ENCODE measurements at regions not wholly inside any gene's neighbourhood (a gene's known extent, or its start where the extent isn't known, plus 50 kb on each side); places are given as distances from the start of the nearest gene placed in this dataset.
A peak's percentile ranks its signal among the peaks of the same experiment; 100 is the strongest.

DNA sequence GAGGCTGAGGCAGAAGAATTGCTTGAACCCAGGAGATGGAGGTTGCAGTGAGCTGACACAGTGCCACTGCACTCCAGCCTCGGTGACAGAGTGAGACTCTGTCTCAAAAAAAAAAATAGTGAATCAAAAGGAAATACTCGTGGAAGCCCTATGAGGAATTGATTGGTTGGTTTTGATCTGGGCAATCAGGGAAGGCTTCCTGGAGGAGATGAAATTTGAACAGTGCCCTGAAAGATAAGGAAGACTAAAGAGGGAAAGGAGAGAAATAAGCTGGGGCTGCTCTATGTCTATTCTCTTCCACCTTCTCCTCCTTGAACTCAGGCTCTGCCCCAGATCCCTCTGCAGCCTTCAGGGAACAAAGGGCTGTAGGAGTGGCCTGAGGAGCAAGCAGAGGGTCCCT lies 54.1 kb downstream of the IRF2BPL start:
- DNase-seq = no peak

- DNase-seq = no peak
Measured at GRCh38 chr14:76971549-76971948, 57.0 kb downstream of the IRF2BPL start.

- no peak for DNase-seq
Measured at GRCh38 chr14:76968621-76969063, 59.9 kb downstream of the IRF2BPL start.

DNA sequence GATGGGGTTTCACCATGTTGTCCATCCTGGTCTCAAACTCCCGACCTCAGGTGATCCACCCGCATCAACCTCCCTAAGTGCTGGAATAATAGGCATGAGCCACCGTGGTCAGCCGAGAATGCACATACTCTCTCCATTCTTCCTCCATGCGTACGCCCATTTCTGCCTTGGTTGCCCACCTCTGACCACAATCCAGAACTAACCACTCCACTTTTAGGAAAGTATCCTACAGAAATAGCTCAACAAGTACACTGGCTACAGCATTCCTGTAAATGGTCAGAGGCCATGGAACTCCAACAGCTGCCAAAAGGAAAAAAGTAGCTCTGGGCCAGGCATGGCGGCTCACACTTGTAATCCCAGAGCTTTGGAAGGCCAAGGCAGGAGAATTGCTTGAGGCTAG lies 60.7 kb downstream of the IRF2BPL start:
- DNase-seq = no peak

GRCh38 chr14:76965232-76965631 lies 63.3 kb downstream of the IRF2BPL start:
- no peak for DNase-seq

- no peak for DNase-seq
Measured at GRCh38 chr14:76964695-76965094, 63.8 kb downstream of the IRF2BPL start.

DNA sequence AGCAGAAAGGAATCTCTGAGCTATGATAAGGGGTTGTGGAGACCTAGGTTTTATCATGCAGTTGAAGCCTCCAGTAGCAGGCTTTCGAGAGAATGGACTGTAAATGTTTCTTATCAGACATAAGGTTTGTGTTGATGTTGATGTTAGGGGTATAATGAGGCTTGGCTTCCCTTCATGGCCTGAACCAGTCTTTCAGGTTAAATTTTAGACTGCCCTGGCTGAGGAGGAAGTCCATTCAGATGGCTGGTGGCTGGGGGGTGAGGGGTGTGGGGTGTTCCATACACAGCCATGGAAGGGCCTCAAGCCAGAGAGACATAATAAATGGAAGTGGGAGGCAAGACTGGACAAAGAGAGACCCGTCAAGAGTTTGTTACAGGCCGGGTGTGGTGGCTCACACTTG lies 65.1 kb downstream of the IRF2BPL start:
- no peak for DNase-seq

DNA sequence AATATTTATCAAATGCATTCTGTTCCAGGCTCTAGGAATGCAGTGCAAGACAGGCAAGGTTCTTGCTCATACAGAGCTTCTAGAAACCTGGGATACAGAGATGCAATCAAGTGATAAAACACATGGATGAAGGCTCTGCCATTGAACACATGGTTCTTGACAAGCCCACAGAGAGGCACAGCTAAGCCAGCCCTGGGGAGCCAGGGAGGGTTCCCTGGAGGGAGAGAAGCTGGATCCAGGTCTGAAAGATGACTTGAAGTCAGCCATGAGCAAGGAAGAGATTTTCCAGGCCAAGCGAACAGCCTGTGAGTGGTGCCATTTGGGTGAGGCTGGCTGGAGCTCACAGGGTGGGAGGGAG lies 66.2 kb downstream of the IRF2BPL start:
- no peak for DNase-seq

DNA sequence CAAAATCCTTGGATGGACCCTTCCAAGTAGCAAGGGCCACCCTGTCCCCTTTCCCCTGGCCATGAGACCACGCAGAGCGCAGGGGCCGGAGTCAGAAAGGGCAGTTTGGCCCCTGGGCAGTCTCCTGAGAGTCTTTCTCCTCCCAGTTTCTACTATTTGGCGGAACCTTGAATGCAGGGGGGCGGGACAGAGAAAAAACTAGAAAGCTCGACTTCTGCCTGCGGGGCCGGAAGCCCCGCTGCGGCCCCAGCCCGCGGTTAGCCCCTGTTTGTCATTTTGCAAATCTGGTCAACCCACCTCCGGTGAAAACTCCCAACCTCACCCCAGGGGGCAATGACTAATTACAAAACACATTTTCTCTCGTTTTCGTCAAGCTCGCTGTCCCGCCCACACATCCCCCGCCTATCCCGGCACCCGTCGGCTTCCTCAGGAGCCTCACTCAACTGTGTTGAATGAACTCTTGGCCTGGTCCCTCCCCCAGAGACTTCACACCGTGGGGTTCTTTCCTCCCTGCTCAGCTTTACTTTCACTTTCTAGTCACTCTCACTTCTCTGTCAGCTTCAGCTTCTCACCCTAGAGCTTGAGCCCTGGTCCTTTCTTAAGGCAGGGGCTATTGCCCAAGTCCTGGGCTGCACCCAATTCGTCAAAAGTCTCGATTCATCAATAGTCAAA lies 66.7 kb downstream of the IRF2BPL start:
- DNase-seq = peak; percentile 83

- DNase-seq = no peak
Measured at GRCh38 chr14:76958980-76959710, 69.4 kb downstream of the IRF2BPL start.

- no peak for DNase-seq
Measured at GRCh38 chr14:76958020-76958979, 70.2 kb downstream of the IRF2BPL start.

GRCh38 chr14:76957224-76957891 lies 71.2 kb downstream of the IRF2BPL start:
- DNase-seq = no peak

DNA sequence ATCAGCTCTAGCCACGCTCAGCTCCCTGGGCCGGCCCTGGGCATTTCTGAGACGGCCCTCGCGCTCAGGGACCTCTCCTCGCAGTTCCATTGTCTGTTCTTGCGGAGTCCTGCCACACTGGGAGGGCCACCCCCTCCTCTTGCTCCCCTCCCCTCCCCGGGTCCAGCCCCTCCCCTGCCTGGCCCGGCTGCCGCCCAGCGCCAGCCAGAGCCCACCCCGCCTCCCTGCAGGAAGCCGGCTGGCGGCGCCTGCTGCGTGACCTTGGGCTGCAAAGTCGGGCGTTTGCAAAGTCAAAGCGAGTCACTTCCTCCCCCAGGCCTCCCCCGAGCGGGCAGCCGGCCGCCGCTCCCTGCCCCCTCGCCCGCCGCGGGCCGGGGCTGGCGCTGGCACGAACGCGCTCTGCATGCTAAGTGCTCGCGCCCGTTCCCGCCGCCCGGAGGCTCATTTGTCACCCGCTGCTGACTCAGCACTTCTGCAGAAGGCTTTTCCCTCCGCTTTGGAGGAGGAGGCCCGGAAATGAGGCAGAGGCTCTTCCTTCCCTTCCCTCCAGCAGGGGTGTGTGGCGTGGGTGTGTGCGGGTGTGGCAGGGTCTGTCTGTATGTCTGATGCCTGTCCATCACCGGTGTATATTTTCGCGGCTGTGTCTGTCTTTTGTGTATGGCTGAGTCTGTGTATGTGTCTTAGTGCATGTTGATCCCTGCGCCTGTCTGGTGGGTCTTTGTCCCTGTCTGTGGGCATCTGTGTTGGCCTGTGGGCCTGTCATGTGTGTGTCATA lies 72.0 kb downstream of the IRF2BPL start:
- peak; percentile 91 for DNase-seq

DNA sequence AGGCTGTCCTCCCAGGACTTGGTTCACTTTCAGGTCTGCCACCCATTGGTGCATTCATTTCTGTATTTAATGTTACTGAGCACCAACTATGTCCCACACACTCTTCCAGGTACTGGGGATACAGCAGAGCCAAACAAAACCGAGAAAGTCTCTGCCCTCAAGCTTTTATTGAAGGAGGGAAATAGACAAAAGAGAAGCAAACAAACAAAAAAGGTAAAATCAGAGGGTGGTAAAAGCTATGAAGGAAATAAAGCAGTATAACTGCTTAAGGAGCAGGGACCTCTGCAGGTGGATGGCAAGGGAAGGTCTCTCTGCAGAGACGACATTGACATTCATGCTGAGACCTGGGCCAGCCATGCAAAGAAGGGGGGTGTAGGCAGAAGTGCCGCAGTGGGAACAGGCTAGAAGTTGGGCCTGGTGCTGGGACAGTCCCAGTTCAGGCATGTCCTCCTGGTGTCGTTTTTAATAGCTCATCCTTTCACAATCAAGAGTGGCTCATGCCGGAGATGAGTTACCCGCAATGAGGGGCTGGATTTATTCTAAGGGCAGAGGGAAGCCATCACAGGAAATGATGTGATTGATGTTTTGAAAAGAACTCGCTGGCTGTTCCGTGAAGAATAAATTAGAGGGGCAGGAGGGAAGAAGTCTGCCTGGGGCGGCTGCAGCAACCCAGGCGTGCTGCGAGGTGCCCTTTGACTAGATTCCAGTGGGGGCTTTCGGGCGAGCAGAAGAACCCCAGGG lies 72.8 kb downstream of the IRF2BPL start:
- DNase-seq = peak; percentile 62

GRCh38 chr14:76954394-76955190 lies 73.9 kb downstream of the IRF2BPL start:
- DNase-seq = no peak

- no peak for DNase-seq
Measured at GRCh38 chr14:76953311-76953945, 75.1 kb downstream of the IRF2BPL start.

DNA sequence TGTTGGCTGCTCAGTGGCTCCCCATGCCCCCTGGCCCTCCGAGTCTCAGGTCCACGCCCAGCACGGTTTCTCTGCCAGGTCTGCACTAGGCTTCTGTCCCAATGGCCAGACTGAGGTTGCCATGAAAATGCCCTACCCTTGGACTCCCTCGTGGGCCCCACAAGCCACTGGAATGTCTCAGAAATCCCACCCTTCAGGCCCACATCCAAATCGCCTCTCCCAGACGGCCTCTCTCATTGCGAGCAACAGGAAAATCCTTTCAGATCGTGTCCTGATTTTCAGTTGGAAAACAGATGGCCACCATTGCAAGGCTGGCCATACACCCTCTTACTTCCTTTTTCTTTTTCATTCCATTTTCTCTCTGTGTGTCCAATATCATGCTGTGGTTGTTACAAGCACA lies 77.3 kb downstream of the IRF2BPL start:
- DNase-seq = peak; percentile 78

DNA sequence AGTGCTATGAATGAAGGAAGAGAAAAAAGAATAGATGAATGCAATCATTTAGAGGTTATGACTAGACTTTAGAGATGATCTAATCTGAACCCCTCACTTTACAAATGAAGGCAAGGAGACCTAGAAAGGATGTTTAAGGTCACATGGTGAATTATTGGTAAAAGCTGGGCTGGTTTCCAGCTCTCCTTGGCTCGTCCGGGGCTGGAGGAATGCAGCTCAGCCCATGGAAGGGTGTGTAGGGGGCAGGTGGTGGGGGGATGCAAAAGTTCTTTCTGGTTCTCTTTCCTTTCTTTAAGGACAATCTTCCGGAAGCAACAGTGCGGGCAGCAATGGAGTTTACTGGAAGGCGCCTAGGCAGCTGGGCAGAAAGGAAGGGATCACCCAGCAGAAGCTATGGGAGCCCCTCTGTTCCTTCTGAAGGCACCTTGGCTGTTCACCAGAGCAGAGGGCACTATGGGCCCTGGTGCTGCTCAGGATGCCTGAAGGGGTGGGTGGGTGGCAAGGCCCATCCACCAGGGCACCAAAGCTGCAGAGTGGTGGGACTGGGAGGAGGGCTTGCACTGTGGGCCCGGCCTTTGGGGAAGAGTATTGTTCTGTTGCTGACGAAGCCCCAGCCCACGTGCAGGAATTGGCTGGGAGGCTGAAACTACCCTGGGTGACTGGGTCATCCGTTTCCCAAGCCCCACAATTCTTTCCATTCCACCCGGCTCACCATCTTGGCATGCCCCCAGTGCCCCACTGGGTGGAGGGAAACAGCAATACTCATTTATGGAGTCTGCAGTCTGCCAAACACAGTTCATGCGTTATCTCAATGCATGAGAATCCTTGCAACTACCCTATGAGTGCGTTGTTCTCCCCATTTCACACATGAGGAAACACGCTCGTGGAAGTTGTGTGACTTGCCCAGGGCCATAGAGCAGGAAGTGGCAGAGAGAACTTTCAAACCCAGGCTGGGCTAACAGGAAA lies 78.2 kb downstream of the IRF2BPL start:
- no peak for DNase-seq

GRCh38 chr14:76948976-76949375 lies 79.5 kb downstream of the IRF2BPL start:
- no peak for DNase-seq
